Epithelial cell of esophagus (primary cell): ENCODE measurements at regions not wholly inside any gene's neighbourhood (a gene's known extent, or its start where the extent isn't known, plus 50 kb on each side); places are given as distances from the start of the nearest gene placed in this dataset.
"Not testable (repeated sequence)": the region's sequence is repeated elsewhere in the genome, so short reads cannot be mapped to it uniquely, and the experiment has no call there.

ENCODE experiments used
- DNase-seq: peaks from one replicate; pipeline ENCODE4 v3.0.0; 2010; ENCODE audit warnings: low read depth
- H3K4me3 ChIP-seq: 2 replicates; pipeline ENCODE4 v1.5.1; 2011; ENCODE audit warnings: mild to moderate bottlenecking, low read length, control low read depth
- CTCF ChIP-seq: IDR thresholded peaks from 2 replicates; pipeline ENCODE4 v1.5.1; 2011; ENCODE audit warnings: low read depth, mild to moderate bottlenecking, low read length, control low read depth, inconsistent platforms; ENCODE audit not compliant: insufficient read depth; ENCODE audit errors: missing control alignments

GRCh38 chr15:95150466-95150865 is 919.1 kb downstream of the MCTP2 start:
- no peak for TF ChIP-seq CTCF
- DNase-seq, result no peak
- H3K4me3 ChIP-seq, result no peak overlapping the region

GRCh38 chr15:95152741-95153140 is 921.4 kb downstream of the MCTP2 start:
- DNase-seq, result peak; percentile 60
- H3K4me3 ChIP-seq, result no peak overlapping the region
- no peak for TF ChIP-seq CTCF

GRCh38 chr15:95153201-95153600 is 921.8 kb downstream of the MCTP2 start:
- not testable (repeated sequence) for DNase-seq

GRCh38 chr15:95160316-95160715 is 929.0 kb downstream of the MCTP2 start:
- H3K4me3 ChIP-seq, result no peak overlapping the region
- TF ChIP-seq CTCF, result no peak
- DNase-seq, result no peak

More at GRCh38 chr15:95153201-95153600, 921.8 kb downstream of the MCTP2 start:
- not testable (repeated sequence) for H3K4me3 ChIP-seq

- no peak for TF ChIP-seq CTCF
- no peak for DNase-seq
- no peak overlapping the region for H3K4me3 ChIP-seq
Observed at GRCh38 chr15:95162069-95162468, 930.7 kb downstream of the MCTP2 start.

GRCh38 chr15:95162531-95162930 is 931.2 kb downstream of the MCTP2 start:
- DNase-seq, result no peak
- no peak overlapping the region for H3K4me3 ChIP-seq
- TF ChIP-seq CTCF, result no peak

- no peak for TF ChIP-seq CTCF
- no peak overlapping the region for H3K4me3 ChIP-seq
- peak; percentile 94 for DNase-seq
Observed at GRCh38 chr15:95162967-95163531, 931.7 kb downstream of the MCTP2 start.
